Right lobe of liver (tissue), 4 donors: ENCODE measurements at regions not wholly inside any gene's neighbourhood (a gene's known extent, or its start where the extent isn't known, plus 50 kb on each side); places are given as distances from the start of the nearest gene placed in this dataset.

Experiments used
- CTCF ChIP-seq, 4 donors: fragments of 200-600 bp in 3 of 4; fragments of 450-650 bp in 1 of 4; IDR thresholded peaks; one replicate each; pipeline versions ENCODE4 v1.5.1 to v1.8.0; 2016 to 2022; ENCODE audit warnings: antibody characterized with exemption in 4 of 4, mild to moderate bottlenecking in 2 of 4
- POLR2A ChIP-seq: fragments of 450-650 bp; IDR thresholded peaks from one replicate; pipeline ENCODE4 v1.6.1; 2017; ENCODE audit warnings: antibody characterized with exemption, mild to moderate bottlenecking
- donor health status: DM: no; HTN: no; CAD: no.
- donor health status: DM: no; HTN: no; CAD: no.
- donor health status: DM: no; HTN: yes; CAD: no.

DNA sequence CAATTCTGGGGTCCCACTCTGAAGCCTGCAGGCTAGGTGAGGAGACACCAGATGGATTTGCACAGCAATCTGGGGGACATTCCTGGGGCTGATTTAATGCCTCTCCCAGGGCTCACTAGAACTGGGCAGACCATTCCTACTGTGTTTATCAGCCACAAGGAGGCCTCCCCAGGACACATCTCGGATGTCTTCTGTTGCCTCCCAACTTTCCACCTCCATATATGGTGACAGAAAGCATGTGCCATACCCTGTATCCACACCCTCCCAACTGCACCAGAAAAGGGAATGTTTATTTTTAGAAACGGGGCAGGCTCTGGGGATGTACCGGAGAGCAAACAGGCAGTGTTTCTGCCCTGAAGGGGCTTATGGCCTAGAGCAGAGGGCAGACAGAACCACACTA lies 181.8 kb downstream of the CSNK2A3 start:
- TF ChIP-seq CTCF (IDR thresholded peaks at IDR 0.05) (no peak), POLR2A (no peak)
